AG20443 (cell line): ENCODE measurements at regions not wholly inside any gene's neighbourhood (a gene's known extent, or its start where the extent isn't known, plus 50 kb on each side); places are given as distances from the start of the nearest gene placed in this dataset.
"Not testable (repeated sequence)": the region's sequence is repeated elsewhere in the genome, so short reads cannot be mapped to it uniquely, and the experiment has no call there.

Source experiments
- DNase-seq: peaks from one replicate; pipeline ENCODE4 v3.0.0; 2012; ENCODE audit warnings: low spot score, mixed read lengths

DNA sequence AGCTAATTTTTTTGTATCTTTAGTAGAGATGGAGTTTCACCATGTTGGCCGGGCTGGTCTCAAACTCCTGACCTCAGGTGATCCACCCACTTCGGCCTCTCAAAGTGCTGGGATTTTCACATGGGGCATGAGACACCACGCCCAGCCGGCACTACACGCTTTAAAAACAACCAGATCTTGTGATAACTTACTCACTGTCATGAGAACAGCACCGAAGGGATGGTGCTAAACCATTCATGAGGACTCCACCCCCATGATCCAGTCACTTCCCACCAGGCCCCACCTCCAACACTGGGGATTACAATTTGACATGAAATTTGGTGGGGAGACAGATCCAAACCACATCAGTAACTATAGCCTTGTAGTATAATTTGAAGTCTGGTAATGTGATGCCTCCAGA is 67.4 kb upstream of the ZNF169 start:
- not testable (repeated sequence) for DNase-seq

DNA sequence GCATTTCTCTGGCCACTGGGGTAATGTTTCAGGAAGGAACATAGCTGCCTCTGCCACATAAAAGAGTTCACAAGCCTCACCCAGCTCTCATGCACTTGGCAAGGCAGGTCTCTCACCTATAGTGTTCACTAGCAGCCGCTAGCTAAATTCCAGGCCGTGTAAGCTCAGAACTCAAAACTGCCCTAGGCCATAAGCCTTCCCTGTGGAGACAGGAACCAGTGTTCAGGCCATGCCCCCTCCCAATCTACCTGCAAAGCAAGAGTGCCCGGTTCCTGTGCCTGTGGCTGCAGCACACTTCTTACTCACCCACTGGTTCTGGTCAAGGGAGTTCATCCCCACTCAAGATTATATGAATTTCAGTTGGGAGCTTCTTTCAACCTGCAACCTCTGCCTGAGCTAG is 60.7 kb upstream of the ZNF169 start:
- no peak for DNase-seq

DNA sequence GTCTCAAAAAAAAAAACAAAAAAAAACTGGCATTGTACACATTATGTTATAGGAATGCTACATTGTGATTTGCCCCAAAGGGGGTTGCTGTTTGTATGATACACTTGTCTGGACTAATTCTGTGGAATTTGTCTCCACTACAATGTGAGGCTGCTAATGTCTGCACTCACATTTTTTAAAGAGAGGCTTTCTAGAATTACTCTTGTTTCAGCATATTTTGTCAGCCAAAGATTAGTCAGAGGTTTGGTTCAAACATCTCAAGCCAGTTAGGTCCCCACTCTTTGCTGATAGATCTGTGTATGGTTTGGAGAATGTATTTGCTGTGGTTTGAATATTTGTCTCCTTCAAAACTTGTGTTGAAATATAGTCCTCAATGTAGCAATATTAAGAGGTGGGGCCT is 59.3 kb upstream of the ZNF169 start:
- DNase-seq: no peak

DNA sequence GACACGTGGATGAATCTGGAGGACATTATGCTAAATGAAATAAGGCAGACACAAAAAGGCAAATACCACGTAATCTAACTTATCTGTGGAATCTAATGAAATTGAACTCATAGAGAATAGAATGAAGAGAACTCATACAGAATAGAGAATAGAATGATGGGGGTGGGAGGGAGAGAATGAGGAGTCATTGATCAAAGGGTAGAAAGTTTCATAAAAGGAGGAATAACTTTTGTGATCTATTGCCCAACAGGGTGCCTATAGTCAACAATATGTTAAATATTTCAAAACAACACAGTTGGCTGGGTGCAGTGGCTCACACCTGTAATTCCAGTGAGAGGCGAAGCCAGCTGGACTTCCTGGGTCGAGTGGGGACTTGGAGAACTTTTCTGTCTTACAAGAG is 54.9 kb upstream of the ZNF169 start:
- no peak for DNase-seq

DNA sequence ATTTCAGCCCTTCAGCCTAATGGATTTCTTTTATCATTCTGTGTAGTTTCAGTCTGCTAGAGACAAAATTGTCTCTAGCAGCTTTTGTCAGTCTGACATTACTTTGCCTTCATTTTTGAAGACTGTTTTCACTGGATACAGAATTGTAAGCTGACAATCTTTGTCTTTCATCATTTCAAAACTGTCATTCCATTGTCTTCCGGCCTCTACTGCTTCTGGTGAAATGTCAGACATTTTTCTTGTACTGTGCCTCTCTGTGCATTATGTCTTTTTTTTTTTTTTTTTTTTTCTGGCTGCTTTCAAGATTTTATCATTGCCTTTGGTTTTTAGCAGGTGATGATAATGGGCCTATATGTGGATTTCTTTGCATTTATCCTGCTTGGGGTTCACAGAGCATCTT is 51.3 kb upstream of the ZNF169 start:
- no peak for DNase-seq
